LNCAP (cell line): ENCODE measurements at regions not wholly inside any gene's neighbourhood (a gene's known extent, or its start where the extent isn't known, plus 50 kb on each side); places are given as distances from the start of the nearest gene placed in this dataset.

ENCODE experiments used
- TF ChIP-seq, protein P1 (sequence below): fragments of 450-650 bp; IDR thresholded peaks from 2 replicates; pipeline ENCODE4 v1.5.1; 2017; ENCODE audit warnings: mild to moderate bottlenecking

DNA sequence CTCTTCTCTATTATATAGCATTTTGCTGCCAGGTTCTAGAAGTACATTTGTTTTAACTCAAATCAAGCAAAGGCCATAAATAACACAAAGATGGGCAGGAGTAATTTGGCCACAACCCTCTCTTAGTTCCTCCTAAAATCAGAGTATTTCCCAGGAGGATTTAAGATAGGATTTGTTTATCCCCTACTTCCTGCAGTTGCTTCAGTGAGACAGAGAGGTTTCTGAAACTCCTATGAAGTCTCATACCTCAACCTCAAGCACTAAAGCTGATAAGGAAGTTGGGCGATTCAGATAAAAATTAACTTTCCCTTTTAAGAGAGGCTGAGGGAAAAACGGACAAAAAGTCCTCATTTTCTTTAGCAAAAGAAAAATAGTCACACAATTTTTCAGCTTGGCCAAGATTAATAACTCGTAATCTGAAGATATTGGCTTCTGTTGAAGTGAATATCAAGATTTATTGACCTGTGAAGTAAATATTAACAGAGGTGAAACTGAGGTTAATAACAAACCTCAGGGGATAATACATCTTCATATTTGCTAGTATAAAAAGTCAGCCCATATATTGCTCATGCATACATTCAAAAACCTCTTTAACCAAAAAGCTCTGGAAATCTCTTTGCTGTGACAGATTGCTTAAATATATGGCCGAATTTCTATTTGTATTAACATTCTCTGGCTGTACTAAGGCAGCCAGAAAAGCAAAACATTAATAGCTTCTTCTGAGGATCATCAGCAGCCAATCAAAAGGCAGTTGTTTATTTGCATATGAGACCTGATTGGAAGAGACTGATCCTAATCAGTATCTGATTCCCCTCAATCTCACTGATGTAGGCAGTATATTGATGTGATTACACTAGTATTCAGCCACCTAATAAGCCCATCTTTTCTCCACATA, 90.6 kb upstream of the GADL1 start:
- TF ChIP-seq, protein P1, sequence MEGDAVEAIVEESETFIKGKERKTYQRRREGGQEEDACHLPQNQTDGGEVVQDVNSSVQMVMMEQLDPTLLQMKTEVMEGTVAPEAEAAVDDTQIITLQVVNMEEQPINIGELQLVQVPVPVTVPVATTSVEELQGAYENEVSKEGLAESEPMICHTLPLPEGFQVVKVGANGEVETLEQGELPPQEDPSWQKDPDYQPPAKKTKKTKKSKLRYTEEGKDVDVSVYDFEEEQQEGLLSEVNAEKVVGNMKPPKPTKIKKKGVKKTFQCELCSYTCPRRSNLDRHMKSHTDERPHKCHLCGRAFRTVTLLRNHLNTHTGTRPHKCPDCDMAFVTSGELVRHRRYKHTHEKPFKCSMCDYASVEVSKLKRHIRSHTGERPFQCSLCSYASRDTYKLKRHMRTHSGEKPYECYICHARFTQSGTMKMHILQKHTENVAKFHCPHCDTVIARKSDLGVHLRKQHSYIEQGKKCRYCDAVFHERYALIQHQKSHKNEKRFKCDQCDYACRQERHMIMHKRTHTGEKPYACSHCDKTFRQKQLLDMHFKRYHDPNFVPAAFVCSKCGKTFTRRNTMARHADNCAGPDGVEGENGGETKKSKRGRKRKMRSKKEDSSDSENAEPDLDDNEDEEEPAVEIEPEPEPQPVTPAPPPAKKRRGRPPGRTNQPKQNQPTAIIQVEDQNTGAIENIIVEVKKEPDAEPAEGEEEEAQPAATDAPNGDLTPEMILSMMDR: no peak

DNA sequence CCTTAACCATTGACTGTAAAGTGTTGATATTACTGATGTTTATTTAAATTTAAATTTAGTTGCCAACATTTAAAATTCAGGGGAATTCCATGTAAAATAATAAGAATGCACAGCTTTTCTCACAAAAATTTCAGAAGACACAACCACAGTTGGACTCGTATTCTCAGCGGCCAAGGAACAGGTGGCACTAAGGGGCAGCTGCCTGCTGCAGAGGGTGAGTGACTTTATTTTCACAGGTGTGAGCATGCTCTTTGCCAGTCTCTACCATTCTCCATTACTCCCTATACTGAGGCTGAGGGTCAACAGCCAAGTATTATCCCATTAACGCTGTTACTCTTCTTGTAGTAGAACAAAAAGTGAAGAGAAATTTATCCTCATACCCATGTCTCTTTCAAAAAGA, 92.1 kb upstream of the GADL1 start:
- TF ChIP-seq, protein P1: no peak

DNA sequence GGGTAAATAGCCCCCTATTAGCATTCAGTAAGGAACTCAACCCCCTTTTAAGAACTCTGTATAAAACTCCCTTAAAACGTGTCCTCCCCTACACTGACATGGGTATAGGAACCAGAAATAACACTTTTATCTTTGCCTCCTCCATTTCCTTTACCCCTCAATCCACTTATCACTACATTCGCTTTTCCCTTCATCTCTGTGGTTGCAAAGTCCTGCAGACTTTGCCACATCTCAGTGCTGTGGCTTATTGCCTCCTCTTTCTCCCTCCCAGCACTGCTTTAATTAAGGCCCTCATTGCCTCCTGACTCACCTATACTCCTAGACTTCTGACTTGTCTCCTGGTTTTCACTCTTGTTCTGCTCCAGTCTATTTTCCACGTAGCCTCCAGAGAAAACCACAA, 94.3 kb upstream of the GADL1 start:
- TF ChIP-seq, protein P1: no peak

DNA sequence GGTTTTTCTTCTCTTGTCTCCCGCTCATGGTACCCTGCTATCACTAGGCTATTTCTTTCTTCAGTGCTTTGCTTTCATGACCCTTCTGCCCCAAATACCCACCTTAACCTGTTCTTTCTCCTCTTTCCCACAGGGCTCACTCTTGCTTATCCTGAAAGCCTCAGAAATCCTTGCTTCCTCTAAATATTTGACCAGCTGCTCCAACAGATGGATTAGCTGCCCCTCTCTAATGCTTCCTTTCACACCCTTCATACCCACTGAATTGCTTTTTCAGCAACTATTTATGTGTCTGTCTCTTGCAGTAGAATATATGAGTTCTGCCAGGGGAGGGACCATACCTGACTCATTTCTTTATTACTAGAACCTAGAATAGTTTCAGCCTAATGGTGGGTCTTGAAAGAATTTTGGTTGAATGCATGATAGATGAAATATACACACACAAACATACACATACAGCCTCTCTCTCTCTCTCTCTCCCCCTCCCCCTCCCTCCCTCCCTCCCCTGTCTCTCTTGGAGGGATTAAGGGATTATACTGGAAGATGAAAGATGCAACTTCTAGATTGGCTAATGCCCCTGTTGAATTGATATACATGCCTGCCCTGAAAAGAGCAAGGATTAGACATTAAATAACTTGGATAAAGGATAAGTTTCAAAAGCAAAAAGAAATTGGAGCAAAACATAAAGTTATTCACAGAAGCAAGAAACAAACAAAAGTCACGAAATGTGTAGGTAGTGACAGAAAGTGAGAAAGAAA, 95.0 kb upstream of the GADL1 start:
- TF ChIP-seq, protein P1: no peak

DNA sequence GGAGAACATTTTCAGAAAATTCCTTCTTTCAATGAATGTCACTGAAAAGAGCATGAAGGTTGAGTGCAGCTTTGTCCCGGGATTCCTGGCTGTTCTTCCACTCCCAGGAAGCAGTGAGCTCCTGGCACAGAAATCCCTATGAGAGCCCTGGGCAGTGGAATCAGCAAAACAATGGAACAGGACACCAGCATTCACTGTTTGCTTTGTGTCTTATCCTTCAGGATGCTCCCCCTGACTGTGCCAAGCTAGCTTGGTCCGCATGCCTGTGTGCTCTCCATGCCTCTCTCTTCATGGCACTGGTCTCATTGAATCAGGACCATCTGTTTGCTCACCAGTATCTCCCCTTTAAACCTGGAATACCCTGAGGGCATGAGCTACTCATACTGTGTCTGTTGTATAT, 102.0 kb upstream of the GADL1 start:
- TF ChIP-seq, protein P1: no peak

DNA sequence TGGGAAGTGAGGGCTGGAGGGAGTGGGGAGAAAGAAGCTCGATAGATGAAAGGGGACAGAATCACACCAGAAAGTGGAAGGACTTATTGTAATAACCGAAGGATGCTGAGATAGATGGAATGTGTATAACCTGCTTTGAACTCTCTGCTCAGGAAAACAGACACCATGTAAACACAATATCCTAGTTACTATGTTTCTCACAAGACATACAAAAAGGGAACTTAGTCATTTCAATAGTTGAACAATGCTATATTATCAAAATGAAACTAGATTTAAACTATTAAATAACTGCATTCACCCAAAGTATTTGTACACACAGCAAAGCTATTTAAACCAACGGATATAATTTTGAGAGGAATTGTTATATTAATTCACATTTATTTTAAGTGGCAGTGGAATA, 108.3 kb upstream of the GADL1 start:
- TF ChIP-seq, protein P1: no peak

DNA sequence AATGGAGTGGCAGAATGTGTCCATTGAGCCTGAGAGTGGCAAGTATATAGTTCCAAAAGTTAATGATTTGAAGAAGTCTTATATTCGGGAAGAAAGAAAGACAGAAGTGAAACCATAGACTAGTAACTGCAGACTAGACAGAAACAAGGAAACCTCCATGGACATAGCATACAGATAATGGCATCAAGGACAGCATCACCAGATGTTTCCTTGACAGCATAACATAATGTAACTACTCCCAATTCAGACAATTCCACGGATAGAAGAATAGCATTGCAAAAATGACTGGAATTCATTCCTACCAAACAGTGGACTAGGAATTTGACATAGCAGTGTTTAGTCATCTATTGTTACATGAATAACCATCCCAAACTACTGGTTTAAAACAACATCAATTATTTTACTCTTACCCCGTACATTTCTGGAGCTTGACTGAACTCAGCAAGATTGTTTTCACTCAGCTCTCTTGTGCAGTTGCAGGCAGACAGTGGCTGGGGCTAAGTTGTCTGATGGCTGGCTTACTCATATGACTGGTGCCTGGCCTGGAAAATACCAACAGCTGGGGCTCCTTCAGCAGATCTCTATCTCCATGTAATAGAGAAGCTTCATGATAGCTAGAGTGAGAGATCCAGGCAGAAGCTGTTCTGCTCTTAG, 109.7 kb upstream of the GADL1 start:
- TF ChIP-seq, protein P1: no peak
